Gastroesophageal sphincter (tissue), 3 donors: ENCODE measurements at regions not wholly inside any gene's neighbourhood (a gene's known extent, or its start where the extent isn't known, plus 50 kb on each side); places are given as distances from the start of the nearest gene placed in this dataset.

Experiments
- EP300 ChIP-seq: sonication (generic); formaldehyde crosslinking; IDR thresholded peaks from one replicate; pipeline ENCODE4 v1.6.1; 2017; ENCODE audit warnings: antibody characterized with exemption, mild to moderate bottlenecking
- POLR2A ChIP-seq, 2 donors: fragments of 450-650 bp; IDR thresholded peaks; one replicate each; pipeline ENCODE4 v1.6.1; 2017; ENCODE audit warnings: antibody characterized with exemption in 2 of 2, mild to moderate bottlenecking in 2 of 2, moderate library complexity in 1 of 2
- POLR2AphosphoS5 ChIP-seq: sonication (generic); formaldehyde crosslinking; IDR thresholded peaks from one replicate; pipeline ENCODE4 v1.6.1; 2017; ENCODE audit warnings: antibody characterized with exemption
- TF ChIP-seq, protein P1 (sequence below), 4 experiments: fragments of 200-600 bp in 2 of 4; fragments of 450-650 bp in 2 of 4; sonication (generic) in 1 of 4; IDR thresholded peaks; one replicate each; pipeline ENCODE4 v1.5.1; 2017 to 2019; ENCODE audit warnings: antibody characterized with exemption in 4 of 4, mild to moderate bottlenecking in 2 of 4, moderate library complexity in 2 of 4

DNA sequence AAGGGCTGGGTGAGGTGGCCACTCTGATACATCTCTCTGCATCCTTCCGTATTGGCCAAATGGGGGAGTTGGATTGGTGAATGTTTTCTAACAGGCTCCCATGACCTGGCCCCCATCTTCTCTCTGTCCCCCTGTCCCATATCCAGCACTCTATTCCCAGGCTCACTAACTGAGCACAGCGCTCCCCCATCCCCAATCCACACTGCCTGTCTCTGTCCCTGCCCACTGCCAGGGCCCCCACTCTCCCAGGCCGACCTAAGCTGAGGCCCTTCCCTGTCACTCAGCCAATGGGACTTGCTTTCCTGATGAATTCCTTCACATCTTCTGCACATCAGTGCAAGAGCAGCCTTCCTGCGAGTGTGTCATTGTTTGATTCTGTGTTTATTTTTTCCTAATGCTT lies 216.8 kb upstream of the MYT1L start:
- TF ChIP-seq, protein P1, sequence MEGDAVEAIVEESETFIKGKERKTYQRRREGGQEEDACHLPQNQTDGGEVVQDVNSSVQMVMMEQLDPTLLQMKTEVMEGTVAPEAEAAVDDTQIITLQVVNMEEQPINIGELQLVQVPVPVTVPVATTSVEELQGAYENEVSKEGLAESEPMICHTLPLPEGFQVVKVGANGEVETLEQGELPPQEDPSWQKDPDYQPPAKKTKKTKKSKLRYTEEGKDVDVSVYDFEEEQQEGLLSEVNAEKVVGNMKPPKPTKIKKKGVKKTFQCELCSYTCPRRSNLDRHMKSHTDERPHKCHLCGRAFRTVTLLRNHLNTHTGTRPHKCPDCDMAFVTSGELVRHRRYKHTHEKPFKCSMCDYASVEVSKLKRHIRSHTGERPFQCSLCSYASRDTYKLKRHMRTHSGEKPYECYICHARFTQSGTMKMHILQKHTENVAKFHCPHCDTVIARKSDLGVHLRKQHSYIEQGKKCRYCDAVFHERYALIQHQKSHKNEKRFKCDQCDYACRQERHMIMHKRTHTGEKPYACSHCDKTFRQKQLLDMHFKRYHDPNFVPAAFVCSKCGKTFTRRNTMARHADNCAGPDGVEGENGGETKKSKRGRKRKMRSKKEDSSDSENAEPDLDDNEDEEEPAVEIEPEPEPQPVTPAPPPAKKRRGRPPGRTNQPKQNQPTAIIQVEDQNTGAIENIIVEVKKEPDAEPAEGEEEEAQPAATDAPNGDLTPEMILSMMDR (IDR thresholded peaks at IDR 0.05) = no peak
- TF ChIP-seq POLR2A (IDR thresholded peaks at IDR 0.05) (no peak), POLR2AphosphoS5 (no peak), EP300 (no peak)
